ENCODE measurements at regions not wholly inside any gene's neighbourhood (a gene's known extent, or its start where the extent isn't known, plus 50 kb on each side); places are given as distances from the start of the nearest gene placed in this dataset.

GRCh38 chrX:95729401-95729800 lies 955.2 kb upstream of the DIAPH2 start:
- TF ChIP-seq, protein P1, sequence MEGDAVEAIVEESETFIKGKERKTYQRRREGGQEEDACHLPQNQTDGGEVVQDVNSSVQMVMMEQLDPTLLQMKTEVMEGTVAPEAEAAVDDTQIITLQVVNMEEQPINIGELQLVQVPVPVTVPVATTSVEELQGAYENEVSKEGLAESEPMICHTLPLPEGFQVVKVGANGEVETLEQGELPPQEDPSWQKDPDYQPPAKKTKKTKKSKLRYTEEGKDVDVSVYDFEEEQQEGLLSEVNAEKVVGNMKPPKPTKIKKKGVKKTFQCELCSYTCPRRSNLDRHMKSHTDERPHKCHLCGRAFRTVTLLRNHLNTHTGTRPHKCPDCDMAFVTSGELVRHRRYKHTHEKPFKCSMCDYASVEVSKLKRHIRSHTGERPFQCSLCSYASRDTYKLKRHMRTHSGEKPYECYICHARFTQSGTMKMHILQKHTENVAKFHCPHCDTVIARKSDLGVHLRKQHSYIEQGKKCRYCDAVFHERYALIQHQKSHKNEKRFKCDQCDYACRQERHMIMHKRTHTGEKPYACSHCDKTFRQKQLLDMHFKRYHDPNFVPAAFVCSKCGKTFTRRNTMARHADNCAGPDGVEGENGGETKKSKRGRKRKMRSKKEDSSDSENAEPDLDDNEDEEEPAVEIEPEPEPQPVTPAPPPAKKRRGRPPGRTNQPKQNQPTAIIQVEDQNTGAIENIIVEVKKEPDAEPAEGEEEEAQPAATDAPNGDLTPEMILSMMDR (conservative IDR thresholded peaks at IDR 0.05 in 1 of 2, IDR thresholded peaks at IDR 0.05 in 1 of 2; ENCODE audit: extremely low read depth in 1 of 2, insufficient read depth in 1 of 2, low read depth in 1 of 2, low read length in 2 of 2), result no peak
- TF ChIP-seq EZH2 (IDR thresholded peaks at IDR 0.05; ENCODE audit: borderline replicate concordance, low read length), result no peak
